ENCODE measurements at regions not wholly inside any gene's neighbourhood (a gene's known extent, or its start where the extent isn't known, plus 50 kb on each side); places are given as distances from the start of the nearest gene placed in this dataset.

GRCh38 chr6:121571455-121571854 lies 136.0 kb downstream of the GJA1 start:
- TF ChIP-seq FOXM1 (IDR thresholded peaks at IDR 0.05; ENCODE audit: low read depth) (no peak), FOXM1 (CRISPR knock-in tag; IDR thresholded peaks at IDR 0.05; ENCODE audit: low read depth) (no peak), E2F6 (IDR thresholded peaks at IDR 0.05; ENCODE audit: borderline replicate concordance in 1 of 2, extremely low read depth in 1 of 2, insufficient read depth in 1 of 2, insufficient read length in 1 of 2, low read depth in 1 of 2, low read length in 1 of 2, poor library complexity in 1 of 2, severe bottlenecking in 1 of 2) (no peak), YBX1 (IDR thresholded peaks at IDR 0.05) (no peak), JUN (IDR thresholded peaks at IDR 0.05; ENCODE audit: borderline replicate concordance, low read depth, low read length) (no peak), JUN (CRISPR knock-in tag; IDR thresholded peaks at IDR 0.05; ENCODE audit: borderline replicate concordance) (no peak), ELF4 (CRISPR knock-in tag; IDR thresholded peaks at IDR 0.05) (no peak), EZH2 (IDR thresholded peaks at IDR 0.05; ENCODE audit: borderline replicate concordance, low read depth, low read length) (no peak)

Data from K562 (cell line).